ENCODE measurements at regions not wholly inside any gene's neighbourhood (a gene's known extent, or its start where the extent isn't known, plus 50 kb on each side); places are given as distances from the start of the nearest gene placed in this dataset.

DNA sequence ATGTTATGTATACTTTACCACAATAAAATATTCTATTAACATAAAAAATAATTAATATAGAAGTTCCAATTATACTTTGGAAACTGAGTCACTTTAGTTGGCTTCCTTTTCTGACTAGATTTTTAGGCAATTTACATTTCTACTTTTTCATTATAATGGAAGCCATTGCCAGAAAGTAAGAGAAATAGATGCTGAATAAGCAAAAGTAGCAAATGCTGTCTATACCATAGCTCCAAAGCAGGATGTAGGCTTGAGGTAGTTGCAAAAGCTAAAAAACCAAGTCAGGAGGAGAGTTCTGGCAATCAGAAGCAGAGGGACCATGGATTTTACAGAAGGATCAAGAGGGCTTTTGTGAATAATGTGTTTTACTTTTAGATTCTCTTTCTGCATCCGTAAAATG is 262.4 kb upstream of the TMEM229A start:
- no peak for DNase-seq (ENCODE audit: low read depth)
- H3K4me3 ChIP-seq (ENCODE audit: low read depth, low read length) = no peak overlapping the region
- no peak for TF ChIP-seq MYC (IDR thresholded peaks at IDR 0.05; ENCODE audit: low read depth, low read length)
- no peak for TF ChIP-seq POLR2A (IDR thresholded peaks at IDR 0.05; ENCODE audit: extremely low read depth, insufficient read length)

DNA sequence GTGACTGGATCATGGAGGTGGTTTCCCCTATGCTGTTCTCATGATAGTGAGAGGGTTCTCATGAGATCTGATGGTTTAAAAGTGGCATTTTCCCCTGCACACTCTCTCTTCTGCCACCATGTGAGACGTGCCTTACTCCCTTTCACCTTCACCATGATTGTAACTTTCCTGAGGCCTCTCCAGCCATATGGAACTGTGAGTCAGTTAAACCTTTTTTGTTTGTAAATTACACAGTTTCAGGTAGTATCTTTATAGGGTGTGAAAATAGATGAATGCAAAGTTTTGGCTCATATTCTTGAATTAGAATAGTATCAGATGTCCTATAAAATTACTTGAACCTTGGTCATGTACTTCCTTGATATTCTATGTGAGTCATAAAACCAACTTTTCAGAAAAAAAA is 252.1 kb upstream of the TMEM229A start:
- no peak overlapping the region for H3K4me3 ChIP-seq (ENCODE audit: low read depth, low read length)
- TF ChIP-seq MYC (IDR thresholded peaks at IDR 0.05; ENCODE audit: low read depth, low read length) (no peak), POLR2A (IDR thresholded peaks at IDR 0.05; ENCODE audit: extremely low read depth, insufficient read length) (no peak)
- TF ChIP-seq, protein P1, sequence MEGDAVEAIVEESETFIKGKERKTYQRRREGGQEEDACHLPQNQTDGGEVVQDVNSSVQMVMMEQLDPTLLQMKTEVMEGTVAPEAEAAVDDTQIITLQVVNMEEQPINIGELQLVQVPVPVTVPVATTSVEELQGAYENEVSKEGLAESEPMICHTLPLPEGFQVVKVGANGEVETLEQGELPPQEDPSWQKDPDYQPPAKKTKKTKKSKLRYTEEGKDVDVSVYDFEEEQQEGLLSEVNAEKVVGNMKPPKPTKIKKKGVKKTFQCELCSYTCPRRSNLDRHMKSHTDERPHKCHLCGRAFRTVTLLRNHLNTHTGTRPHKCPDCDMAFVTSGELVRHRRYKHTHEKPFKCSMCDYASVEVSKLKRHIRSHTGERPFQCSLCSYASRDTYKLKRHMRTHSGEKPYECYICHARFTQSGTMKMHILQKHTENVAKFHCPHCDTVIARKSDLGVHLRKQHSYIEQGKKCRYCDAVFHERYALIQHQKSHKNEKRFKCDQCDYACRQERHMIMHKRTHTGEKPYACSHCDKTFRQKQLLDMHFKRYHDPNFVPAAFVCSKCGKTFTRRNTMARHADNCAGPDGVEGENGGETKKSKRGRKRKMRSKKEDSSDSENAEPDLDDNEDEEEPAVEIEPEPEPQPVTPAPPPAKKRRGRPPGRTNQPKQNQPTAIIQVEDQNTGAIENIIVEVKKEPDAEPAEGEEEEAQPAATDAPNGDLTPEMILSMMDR (IDR thresholded peaks at IDR 0.05; ENCODE audit: low read depth, low read length) = no peak
- TF ChIP-seq, protein P2, sequence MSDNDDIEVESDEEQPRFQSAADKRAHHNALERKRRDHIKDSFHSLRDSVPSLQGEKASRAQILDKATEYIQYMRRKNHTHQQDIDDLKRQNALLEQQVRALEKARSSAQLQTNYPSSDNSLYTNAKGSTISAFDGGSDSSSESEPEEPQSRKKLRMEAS (IDR thresholded peaks at IDR 0.05; ENCODE audit: low read depth, low read length) = no peak

DNA sequence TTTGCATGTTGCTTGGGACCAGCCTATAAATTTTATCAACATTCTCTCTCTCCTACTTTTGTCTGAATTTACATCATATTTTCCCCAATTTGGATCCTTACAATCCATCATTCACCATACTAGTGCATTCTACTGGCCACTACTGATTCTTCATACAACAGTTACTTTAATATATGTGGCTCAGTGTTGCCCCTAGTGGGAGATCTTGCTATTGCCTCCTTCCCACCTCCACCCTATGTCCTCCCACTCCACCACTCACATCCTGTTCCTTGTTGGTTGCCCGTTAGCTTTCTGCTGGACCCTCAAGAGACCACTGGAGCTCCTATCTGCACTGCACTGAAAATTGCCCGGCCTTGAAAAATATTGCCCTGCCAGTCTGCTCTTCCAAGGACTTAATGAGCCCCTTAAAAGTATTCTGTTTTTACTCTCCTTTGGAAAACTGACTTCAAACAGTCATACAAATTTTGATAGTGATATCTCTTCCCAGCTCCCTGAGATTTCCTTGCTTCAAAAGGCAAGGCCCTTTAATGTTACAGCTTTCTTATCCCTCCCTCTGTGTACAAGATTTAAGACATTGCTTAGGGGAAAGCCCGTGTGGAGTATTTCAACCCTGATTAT is 243.2 kb upstream of the TMEM229A start:
- no peak overlapping the region for H3K4me3 ChIP-seq (ENCODE audit: low read depth, low read length)
- DNase-seq (ENCODE audit: low read depth) = peak; percentile 53
- TF ChIP-seq, protein P1 (IDR thresholded peaks at IDR 0.05; ENCODE audit: low read depth, low read length) = peak; percentile 77
- no peak for TF ChIP-seq POLR2A (IDR thresholded peaks at IDR 0.05; ENCODE audit: extremely low read depth, insufficient read length)

More for the DNA sequence above, 252.1 kb upstream of the TMEM229A start:
- no peak for DNase-seq (ENCODE audit: low read depth)

DNA sequence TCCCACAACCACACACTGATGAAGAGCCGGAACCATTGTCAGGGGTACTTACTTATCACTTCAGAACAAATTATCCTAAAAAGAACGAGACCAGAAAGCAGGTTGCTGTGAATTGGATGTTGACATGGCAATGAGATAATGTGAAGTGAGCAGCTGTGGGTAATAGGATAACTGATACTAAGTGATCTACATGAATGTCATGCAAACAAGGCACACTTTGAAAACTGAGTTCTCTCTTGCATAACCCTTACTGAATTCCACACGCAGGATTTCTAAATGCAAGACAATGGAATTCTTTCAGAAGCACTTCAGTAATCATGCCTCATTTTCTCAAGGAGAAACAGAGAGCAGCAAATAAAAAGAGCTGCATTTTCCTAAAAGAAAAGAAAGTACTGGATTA is 242.5 kb upstream of the TMEM229A start:
- no peak for DNase-seq (ENCODE audit: low read depth)
- no peak overlapping the region for H3K4me3 ChIP-seq (ENCODE audit: low read depth, low read length)
- TF ChIP-seq MYC (IDR thresholded peaks at IDR 0.05; ENCODE audit: low read depth, low read length) (no peak), POLR2A (IDR thresholded peaks at IDR 0.05; ENCODE audit: extremely low read depth, insufficient read length) (no peak)
- TF ChIP-seq, protein P2 (IDR thresholded peaks at IDR 0.05; ENCODE audit: low read depth, low read length) = no peak
- TF ChIP-seq, protein P1 (IDR thresholded peaks at IDR 0.05; ENCODE audit: low read depth, low read length) = no peak

DNA sequence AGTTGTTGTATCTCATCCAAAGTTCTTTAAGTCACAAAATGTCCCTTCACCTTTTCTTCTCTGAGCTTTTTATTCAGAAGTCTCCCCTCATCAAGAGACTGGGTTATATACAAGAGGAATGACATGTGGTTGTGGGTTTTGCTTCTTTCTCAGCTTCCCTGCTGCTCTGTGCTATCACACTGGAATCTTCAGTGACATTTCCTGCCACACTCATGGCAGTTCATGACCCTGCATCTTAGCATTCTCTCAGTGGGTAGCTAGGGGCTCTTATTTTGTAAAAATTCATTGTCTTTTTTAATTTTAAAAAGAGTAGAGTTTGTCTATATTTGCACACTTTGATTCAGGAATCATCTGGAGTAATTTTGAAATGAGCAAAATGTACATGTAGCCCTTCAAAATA is 236.9 kb upstream of the TMEM229A start:
- no peak for TF ChIP-seq POLR2A (IDR thresholded peaks at IDR 0.05; ENCODE audit: extremely low read depth, insufficient read length)
- TF ChIP-seq, protein P1 (IDR thresholded peaks at IDR 0.05; ENCODE audit: low read depth, low read length) = no peak
- TF ChIP-seq, protein P2 (IDR thresholded peaks at IDR 0.05; ENCODE audit: low read depth, low read length) = no peak
- no peak for TF ChIP-seq MYC (IDR thresholded peaks at IDR 0.05; ENCODE audit: low read depth, low read length)
- DNase-seq (ENCODE audit: low read depth) = no peak

DNA sequence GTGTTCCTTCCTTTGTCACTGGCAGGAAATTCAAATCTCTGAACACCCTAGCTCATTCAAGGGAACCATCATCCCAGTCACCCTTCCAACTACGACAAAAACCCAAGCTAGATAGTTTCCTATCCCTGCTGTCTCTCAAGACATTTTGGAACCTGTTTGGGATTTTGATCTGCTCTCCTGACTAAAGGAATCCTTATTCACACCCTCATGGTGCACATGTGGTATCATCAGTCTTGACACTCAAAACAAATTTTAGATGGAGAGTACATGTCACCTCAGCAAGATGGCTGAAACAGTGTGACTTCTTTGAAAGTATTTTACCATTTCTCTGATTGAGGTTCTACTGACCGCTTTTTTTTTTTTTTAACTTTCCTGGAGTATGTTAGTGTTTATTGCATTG is 234.3 kb upstream of the TMEM229A start:
- TF ChIP-seq POLR2A (IDR thresholded peaks at IDR 0.05; ENCODE audit: extremely low read depth, insufficient read length) (no peak), MYC (IDR thresholded peaks at IDR 0.05; ENCODE audit: low read depth, low read length) (no peak)
- H3K4me3 ChIP-seq (ENCODE audit: low read depth, low read length) = no peak overlapping the region
- DNase-seq (ENCODE audit: low read depth) = no peak

More for the DNA sequence above, 236.9 kb upstream of the TMEM229A start:
- H3K4me3 ChIP-seq (ENCODE audit: low read depth, low read length) = no peak overlapping the region

DNA sequence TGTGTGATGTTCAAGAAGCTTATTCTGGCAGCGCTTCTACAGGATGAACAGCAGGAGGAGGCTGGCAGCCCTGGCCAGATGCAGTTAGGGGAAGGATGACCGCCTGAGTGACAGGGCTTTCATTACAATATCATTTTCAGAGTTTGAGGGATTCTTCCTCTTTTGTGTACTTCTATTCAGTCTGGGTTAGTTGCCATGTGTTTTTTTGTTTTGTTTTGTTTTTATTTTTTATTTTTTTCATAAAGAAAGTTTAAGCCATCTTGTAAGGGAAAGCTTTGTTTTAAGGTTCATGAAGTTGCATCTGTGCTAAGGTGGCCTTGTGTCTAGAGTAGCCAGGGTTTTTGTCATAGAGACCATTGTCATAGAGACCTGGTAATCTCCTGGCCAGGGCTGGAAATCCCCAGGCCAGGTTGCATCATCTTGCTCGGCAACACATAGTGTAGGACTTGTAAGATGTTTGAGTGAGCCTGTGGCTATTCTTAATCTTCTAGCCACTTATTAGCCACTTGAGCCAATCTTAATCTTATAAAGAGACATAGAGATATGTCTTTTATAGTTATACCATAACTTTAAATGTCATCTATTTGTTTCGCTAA is 230.5 kb upstream of the TMEM229A start:
- TF ChIP-seq MYC (IDR thresholded peaks at IDR 0.05; ENCODE audit: low read depth, low read length) = no peak
- TF ChIP-seq, protein P1 (IDR thresholded peaks at IDR 0.05; ENCODE audit: low read depth, low read length) = no peak
- TF ChIP-seq POLR2A (IDR thresholded peaks at IDR 0.05; ENCODE audit: extremely low read depth, insufficient read length) = no peak
- TF ChIP-seq, protein P2 (IDR thresholded peaks at IDR 0.05; ENCODE audit: low read depth, low read length) = no peak
- H3K4me3 ChIP-seq (ENCODE audit: low read depth, low read length) = no peak overlapping the region
- DNase-seq (ENCODE audit: low read depth) = peak; percentile 23

Measured in NB4 (cell line).